Anterior cingulate cortex (tissue), 58 donors: ENCODE measurements at regions not wholly inside any gene's neighbourhood (a gene's known extent, or its start where the extent isn't known, plus 50 kb on each side); places are given as distances from the start of the nearest gene placed in this dataset.

Experiments
- DNase-seq, 58 donors: peaks; one replicate each; lab custom pipeline; 2025; lab: John Stamatoyannopoulos, UW

GRCh38 chr20:60950561-60950960 lies 301.5 kb upstream of the CDH4 start:
- DNase-seq = no peak

GRCh38 chr20:60950974-60951373 lies 301.1 kb upstream of the CDH4 start:
- no peak for DNase-seq

- DNase-seq = no peak
These were observed 299.2 kb upstream of the CDH4 start for GRCh38 chr20:60952861-60953260.

GRCh38 chr20:60953321-60953720 lies 298.7 kb upstream of the CDH4 start:
- DNase-seq = no peak

- DNase-seq = no peak
These were observed 296.4 kb upstream of the CDH4 start for GRCh38 chr20:60955706-60956105.

GRCh38 chr20:60956194-60956593 lies 295.9 kb upstream of the CDH4 start:
- no peak for DNase-seq

GRCh38 chr20:60957621-60958020 lies 294.4 kb upstream of the CDH4 start:
- no peak for DNase-seq

- no peak for DNase-seq
These were observed 292.1 kb upstream of the CDH4 start for GRCh38 chr20:60959971-60960370.

- no peak for DNase-seq
These were observed 291.6 kb upstream of the CDH4 start for GRCh38 chr20:60960500-60960899.

- no peak for DNase-seq
These were observed 290.5 kb upstream of the CDH4 start for GRCh38 chr20:60961551-60961950.

- DNase-seq = no peak
These were observed 289.6 kb upstream of the CDH4 start for GRCh38 chr20:60962367-60963045.

GRCh38 chr20:60963146-60963545 lies 288.9 kb upstream of the CDH4 start:
- no peak for DNase-seq

- DNase-seq = no peak
These were observed 287.1 kb upstream of the CDH4 start for GRCh38 chr20:60964911-60965310.

GRCh38 chr20:60966031-60966430 lies 286.0 kb upstream of the CDH4 start:
- no peak for DNase-seq

- DNase-seq = no peak
These were observed 285.3 kb upstream of the CDH4 start for GRCh38 chr20:60966766-60967165.

GRCh38 chr20:60967431-60968316 lies 284.4 kb upstream of the CDH4 start:
- DNase-seq = no peak

GRCh38 chr20:60968853-60969720 lies 283.0 kb upstream of the CDH4 start:
- no peak for DNase-seq

GRCh38 chr20:60970601-60971000 lies 281.5 kb upstream of the CDH4 start:
- no peak for DNase-seq

GRCh38 chr20:60974022-60974421 lies 278.0 kb upstream of the CDH4 start:
- no peak for DNase-seq

- DNase-seq = no peak
These were observed 277.6 kb upstream of the CDH4 start for GRCh38 chr20:60974441-60974945.

GRCh38 chr20:60976139-60976538 lies 275.9 kb upstream of the CDH4 start:
- DNase-seq = no peak
